Medulla oblongata (tissue), 1 donor: ENCODE measurements at regions not wholly inside any gene's neighbourhood (a gene's known extent, or its start where the extent isn't known, plus 50 kb on each side); places are given as distances from the start of the nearest gene placed in this dataset.

Source experiments
- DNase-seq: peaks from one replicate; pipeline ENCODE4 v3.0.0-alpha.2; 2015; ENCODE audit errors: extremely low spot score

GRCh38 chr13:103812971-103813370 is 746.8 kb upstream of the SLC10A2 start:
- DNase-seq = no peak

GRCh38 chr13:103812558-103812957 is 746.3 kb upstream of the SLC10A2 start:
- no peak for DNase-seq

- no peak for DNase-seq
Observed at GRCh38 chr13:103810026-103810425, 743.8 kb upstream of the SLC10A2 start.

GRCh38 chr13:103805771-103806170 is 739.6 kb upstream of the SLC10A2 start:
- DNase-seq = no peak

GRCh38 chr13:103803349-103803748 is 737.1 kb upstream of the SLC10A2 start:
- no peak for DNase-seq

GRCh38 chr13:103799028-103799427 is 732.8 kb upstream of the SLC10A2 start:
- no peak for DNase-seq

- no peak for DNase-seq
Observed at GRCh38 chr13:103795892-103796478, 729.8 kb upstream of the SLC10A2 start.

GRCh38 chr13:103794526-103794925 is 728.3 kb upstream of the SLC10A2 start:
- no peak for DNase-seq

GRCh38 chr13:103788061-103788652 is 721.9 kb upstream of the SLC10A2 start:
- no peak for DNase-seq

- no peak for DNase-seq
Observed at GRCh38 chr13:103772576-103772975, 706.4 kb upstream of the SLC10A2 start.

- no peak for DNase-seq
Observed at GRCh38 chr13:103762523-103762922, 696.3 kb upstream of the SLC10A2 start.

- no peak for DNase-seq
Observed at GRCh38 chr13:103759361-103759760, 693.1 kb upstream of the SLC10A2 start.

- DNase-seq = no peak
Observed at GRCh38 chr13:103758222-103758621, 692.0 kb upstream of the SLC10A2 start.

GRCh38 chr13:103757361-103757760 is 691.1 kb upstream of the SLC10A2 start:
- DNase-seq = no peak

- no peak for DNase-seq
Observed at GRCh38 chr13:103754783-103755182, 688.6 kb upstream of the SLC10A2 start.

- DNase-seq = no peak
Observed at GRCh38 chr13:103734837-103735236, 668.6 kb upstream of the SLC10A2 start.

GRCh38 chr13:103731959-103732358 is 665.7 kb upstream of the SLC10A2 start:
- no peak for DNase-seq

GRCh38 chr13:103730407-103730806 is 664.2 kb upstream of the SLC10A2 start:
- no peak for DNase-seq

GRCh38 chr13:103726808-103727207 is 660.6 kb upstream of the SLC10A2 start:
- DNase-seq = no peak

GRCh38 chr13:103716718-103717117 is 650.5 kb upstream of the SLC10A2 start:
- no peak for DNase-seq

GRCh38 chr13:103715335-103715734 is 649.1 kb upstream of the SLC10A2 start:
- no peak for DNase-seq

GRCh38 chr13:103703246-103703645 is 637.0 kb upstream of the SLC10A2 start:
- no peak for DNase-seq

GRCh38 chr13:103698000-103698399 is 631.8 kb upstream of the SLC10A2 start:
- no peak for DNase-seq

- DNase-seq = no peak
Observed at GRCh38 chr13:103695320-103695719, 629.1 kb upstream of the SLC10A2 start.
